ENCODE measurements at regions not wholly inside any gene's neighbourhood (a gene's known extent, or its start where the extent isn't known, plus 50 kb on each side); places are given as distances from the start of the nearest gene placed in this dataset.
"Not testable (repeated sequence)": the region's sequence is repeated elsewhere in the genome, so short reads cannot be mapped to it uniquely, and the experiment has no call there.

- TF ChIP-seq CTCF (IDR thresholded peaks at IDR 0.05); POLR2AphosphoS5 (IDR thresholded peaks at IDR 0.05); POLR2A (IDR thresholded peaks at IDR 0.05; ENCODE audit: low read depth): not testable (repeated sequence)
These were observed 91.6 kb upstream of the LRPAP1 start for GRCh38 chr4:3623809-3624329.
